NCI-H345 treated with DMSO at 0.1 percent for 48 hours (cell line): ENCODE measurements at regions not wholly inside any gene's neighbourhood (a gene's known extent, or its start where the extent isn't known, plus 50 kb on each side); places are given as distances from the start of the nearest gene placed in this dataset.

Source experiments
- DNase-seq: peaks from one replicate; lab custom pipeline; 2025; ENCODE audit not compliant: unreplicated experiment; lab: John Stamatoyannopoulos, UW

- no peak for DNase-seq
Measured at GRCh38 chr6:163663575-163663974, 249.1 kb downstream of the QKI start.

- no peak for DNase-seq
Measured at GRCh38 chr6:163662604-163663225, 248.2 kb downstream of the QKI start.

GRCh38 chr6:163661272-163661671 is 246.8 kb downstream of the QKI start:
- DNase-seq: no peak

- DNase-seq: no peak
Measured at GRCh38 chr6:163659803-163660202, 245.3 kb downstream of the QKI start.

GRCh38 chr6:163655217-163656121 is 241.0 kb downstream of the QKI start:
- DNase-seq: no peak

- no peak for DNase-seq
Measured at GRCh38 chr6:163651915-163652668, 237.6 kb downstream of the QKI start.

GRCh38 chr6:163651426-163651825 is 236.9 kb downstream of the QKI start:
- no peak for DNase-seq

GRCh38 chr6:163648868-163649267 is 234.3 kb downstream of the QKI start:
- DNase-seq: no peak

GRCh38 chr6:163647624-163648023 is 233.1 kb downstream of the QKI start:
- DNase-seq: no peak

- no peak for DNase-seq
Measured at GRCh38 chr6:163646866-163647265, 232.3 kb downstream of the QKI start.

- DNase-seq: no peak
Measured at GRCh38 chr6:163646133-163646532, 231.6 kb downstream of the QKI start.

- DNase-seq: no peak
Measured at GRCh38 chr6:163645560-163645959, 231.0 kb downstream of the QKI start.

- DNase-seq: no peak
Measured at GRCh38 chr6:163643866-163644265, 229.3 kb downstream of the QKI start.

- DNase-seq: no peak
Measured at GRCh38 chr6:163641706-163642105, 227.2 kb downstream of the QKI start.

- no peak for DNase-seq
Measured at GRCh38 chr6:163640641-163641040, 226.1 kb downstream of the QKI start.

GRCh38 chr6:163637524-163637923 is 223.0 kb downstream of the QKI start:
- DNase-seq: no peak

GRCh38 chr6:163635731-163636364 is 221.3 kb downstream of the QKI start:
- DNase-seq: no peak

GRCh38 chr6:163635315-163635714 is 220.8 kb downstream of the QKI start:
- no peak for DNase-seq

GRCh38 chr6:163634211-163635171 is 220.0 kb downstream of the QKI start:
- peak; percentile 77 for DNase-seq

- DNase-seq: no peak
Measured at GRCh38 chr6:163630991-163631390, 216.5 kb downstream of the QKI start.
